ENCODE measurements at regions not wholly inside any gene's neighbourhood (a gene's known extent, or its start where the extent isn't known, plus 50 kb on each side); places are given as distances from the start of the nearest gene placed in this dataset.

GRCh38 chr11:134543645-134544044 is 131.6 kb upstream of the B3GAT1 start:
- DNase-seq (ENCODE audit: low spot score) (no peak), ATAC-seq (no peak), FAIRE-seq (no peak)
- POLR2A ChIA-PET = no interaction called here
- no peak overlapping the region for H2AFZ ChIP-seq (ENCODE audit: low read length)
- H4K20me1 ChIP-seq (ENCODE audit: insufficient read depth, low read length) = no peaks in the 10 kb centered on the region
- CTCF ChIA-PET (ENCODE audit: low intra/inter-chr PET ratio, low total read pairs) = no interaction called here
- H3K27me3 ChIP-seq (ENCODE audit: control insufficient read depth in 1 of 2, insufficient read depth in 2 of 2, low read length in 2 of 2) = peaks cover 2 to 7% of the 10 kb centered on the region in 2 experiments; a peak in 2 of 5 replicates
- no peak overlapping the region for H3K4me3 ChIP-seq (replicated peaks in 1 of 3; ENCODE audit: insufficient read depth in 1 of 3, low read depth in 2 of 3, low read length in 3 of 3)
- 0% methylated on average over 1 of the region's 4 CpGs for WGBS (ENCODE audit: low lambda C conversion rate)
- no peak overlapping the region for H3K27ac ChIP-seq (ENCODE audit: extremely low read length, insufficient read depth, low read length)
- BruUV-seq (replicated peaks) = no TSS peak
- TF ChIP-seq KIAA2018 (CRISPR knock-in tag; IDR thresholded peaks at IDR 0.05; ENCODE audit: borderline replicate concordance) (no peak), U2AF1 (optimal IDR thresholded peaks at IDR 0.05; ENCODE audit: low read depth, low read length) (no peak), KAT7 (CRISPR knock-in tag; IDR thresholded peaks at IDR 0.05; ENCODE audit: borderline replicate concordance) (no peak), DPF2 (CRISPR knock-in tag; IDR thresholded peaks at IDR 0.05; ENCODE audit: borderline replicate concordance, low read depth) (no peak), HOXA5 (CRISPR knock-in tag; IDR thresholded peaks at IDR 0.05) (no peak), ZNF496 (CRISPR knock-in tag; IDR thresholded peaks at IDR 0.05; ENCODE audit: insufficient replicate concordance) (no peak), FOXK2 (IDR thresholded peaks at IDR 0.05) (no peak)
- no peaks in the 10 kb centered on the region for H3K79me2 ChIP-seq (ENCODE audit: insufficient read depth, low read length)
- no peaks in the 10 kb centered on the region for H3K4me1 ChIP-seq (ENCODE audit: insufficient read depth, low read length)
- in situ Hi-C loops (cut with HindIII; ENCODE audit: extremely low pct_ligation_motif_present, low pct_unique_long_range_greater_than_20kb) = no loop called here
- H3K9ac ChIP-seq (ENCODE audit: insufficient read depth, low read depth, low read length) = no peak overlapping the region
- H3K9me3 ChIP-seq (ENCODE audit: low read length) = no peaks in the 10 kb centered on the region
- H3K36me3 ChIP-seq (replicated peaks in 1 of 2; ENCODE audit: control insufficient read depth in 1 of 2, insufficient read depth in 2 of 2, low read length in 2 of 2) = no peaks in the 10 kb centered on the region
- H3K4me2 ChIP-seq (ENCODE audit: low read depth, low read length) = no peak overlapping the region
- intact Hi-C loops (cut with micrococcal nuclease; ENCODE audit: unreplicated experiment) = no loop called here
